ENCODE measurements at regions not wholly inside any gene's neighbourhood (a gene's known extent, or its start where the extent isn't known, plus 50 kb on each side); places are given as distances from the start of the nearest gene placed in this dataset.
"Not testable (repeated sequence)": the region's sequence is repeated elsewhere in the genome, so short reads cannot be mapped to it uniquely, and the experiment has no call there.

GRCh38 chr3:11739706-11740105 lies 96.0 kb upstream of the VGLL4 start:
- no peak for DNase-seq (ENCODE audit: low spot score)

- DNase-seq (ENCODE audit: low spot score) = no peak
Observed at GRCh38 chr3:11739123-11739522, 95.4 kb upstream of the VGLL4 start.

GRCh38 chr3:11737742-11738141 lies 94.0 kb upstream of the VGLL4 start:
- DNase-seq (ENCODE audit: low spot score) = no peak

GRCh38 chr3:11736136-11736833 lies 92.6 kb upstream of the VGLL4 start:
- no peak for DNase-seq (ENCODE audit: low spot score)

- DNase-seq (ENCODE audit: low spot score) = no peak
Observed at GRCh38 chr3:11735638-11736037, 91.9 kb upstream of the VGLL4 start.

- not testable (repeated sequence) for DNase-seq (ENCODE audit: low spot score)
Observed at GRCh38 chr3:11735111-11735510, 91.4 kb upstream of the VGLL4 start.

GRCh38 chr3:11733914-11734313 lies 90.2 kb upstream of the VGLL4 start:
- DNase-seq (ENCODE audit: low spot score) = no peak

GRCh38 chr3:11727207-11727606 lies 83.5 kb upstream of the VGLL4 start:
- no peak for DNase-seq (ENCODE audit: low spot score)

- no peak for DNase-seq (ENCODE audit: low spot score)
Observed at GRCh38 chr3:11726146-11726545, 82.4 kb upstream of the VGLL4 start.

- not testable (repeated sequence) for DNase-seq (ENCODE audit: low spot score)
Observed at GRCh38 chr3:11725340-11725641, 81.6 kb upstream of the VGLL4 start.

- DNase-seq (ENCODE audit: low spot score) = no peak
Observed at GRCh38 chr3:11724615-11725339, 81.1 kb upstream of the VGLL4 start.

- DNase-seq (ENCODE audit: low spot score) = no peak
Observed at GRCh38 chr3:11721479-11721878, 77.8 kb upstream of the VGLL4 start.

- no peak for DNase-seq (ENCODE audit: low spot score)
Observed at GRCh38 chr3:11720917-11721411, 77.2 kb upstream of the VGLL4 start.

- peak; percentile 61 for DNase-seq (ENCODE audit: low spot score)
Observed at GRCh38 chr3:11720304-11720898, 76.7 kb upstream of the VGLL4 start.

GRCh38 chr3:11719406-11720303 lies 75.9 kb upstream of the VGLL4 start:
- DNase-seq (ENCODE audit: low spot score) = peak; percentile 84

GRCh38 chr3:11718637-11719405 lies 75.1 kb upstream of the VGLL4 start:
- DNase-seq (ENCODE audit: low spot score) = peak; percentile 39

GRCh38 chr3:11717768-11718636 lies 74.3 kb upstream of the VGLL4 start:
- DNase-seq (ENCODE audit: low spot score) = no peak

GRCh38 chr3:11717301-11717700 lies 73.6 kb upstream of the VGLL4 start:
- no peak for DNase-seq (ENCODE audit: low spot score)

- DNase-seq (ENCODE audit: low spot score) = no peak
Observed at GRCh38 chr3:11716573-11717290, 73.0 kb upstream of the VGLL4 start.

- DNase-seq (ENCODE audit: low spot score) = no peak
Observed at GRCh38 chr3:11713171-11713570, 69.5 kb upstream of the VGLL4 start.
